NCI-H187 (cell line): ENCODE measurements at regions not wholly inside any gene's neighbourhood (a gene's known extent, or its start where the extent isn't known, plus 50 kb on each side); places are given as distances from the start of the nearest gene placed in this dataset.

Experiments used
- DNase-seq, 2 experiments: peaks; one replicate each; lab custom pipeline; 2025; lab: John Stamatoyannopoulos, UW

- DNase-seq = no peak
Measured at GRCh38 chr16:5905935-5906334, 808.3 kb upstream of the EEF2KMT start.

GRCh38 chr16:5903832-5904231 lies 806.2 kb upstream of the EEF2KMT start:
- no peak for DNase-seq

GRCh38 chr16:5903153-5903552 lies 805.6 kb upstream of the EEF2KMT start:
- no peak for DNase-seq

- DNase-seq = no peak
Measured at GRCh38 chr16:5900046-5900445, 802.5 kb upstream of the EEF2KMT start.

DNA sequence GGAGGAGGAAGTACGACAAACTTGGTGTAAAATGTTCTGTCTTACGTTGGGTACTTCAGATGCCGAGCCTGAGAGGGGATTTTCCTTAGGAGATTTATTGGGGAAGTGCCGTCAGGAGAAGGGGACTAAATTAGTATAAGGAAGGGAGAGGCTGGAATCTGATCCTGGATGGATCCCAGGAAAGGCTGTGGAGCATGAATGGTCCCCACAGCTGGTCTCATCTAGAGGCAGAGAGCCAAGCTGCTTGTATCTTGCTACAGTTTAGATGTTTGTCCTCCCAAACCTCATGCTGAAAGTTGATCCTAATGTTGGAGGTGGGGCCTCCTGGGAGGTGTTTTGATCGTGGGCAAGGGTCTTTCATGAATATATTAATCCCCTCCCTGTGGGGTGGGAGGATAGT lies 798.4 kb upstream of the EEF2KMT start:
- DNase-seq = no peak

DNA sequence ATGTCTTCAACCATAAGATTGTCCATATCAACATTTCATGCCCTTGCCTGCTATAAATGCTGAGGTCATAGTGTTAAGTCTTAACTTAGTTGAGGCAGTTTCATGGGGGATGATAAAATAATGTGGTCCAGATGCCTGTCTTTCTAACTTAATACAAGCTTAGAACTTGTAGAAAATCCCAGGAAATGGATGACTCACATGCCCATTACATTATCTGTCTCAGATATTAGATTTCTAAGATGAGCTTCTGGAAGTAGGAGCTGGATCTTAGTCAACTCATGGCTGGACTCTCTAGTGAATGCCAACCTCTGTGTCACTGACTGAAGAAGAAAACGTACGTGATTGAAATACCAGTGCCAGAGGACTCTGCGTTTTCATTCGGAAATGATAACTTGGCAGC lies 797.5 kb upstream of the EEF2KMT start:
- no peak for DNase-seq

DNA sequence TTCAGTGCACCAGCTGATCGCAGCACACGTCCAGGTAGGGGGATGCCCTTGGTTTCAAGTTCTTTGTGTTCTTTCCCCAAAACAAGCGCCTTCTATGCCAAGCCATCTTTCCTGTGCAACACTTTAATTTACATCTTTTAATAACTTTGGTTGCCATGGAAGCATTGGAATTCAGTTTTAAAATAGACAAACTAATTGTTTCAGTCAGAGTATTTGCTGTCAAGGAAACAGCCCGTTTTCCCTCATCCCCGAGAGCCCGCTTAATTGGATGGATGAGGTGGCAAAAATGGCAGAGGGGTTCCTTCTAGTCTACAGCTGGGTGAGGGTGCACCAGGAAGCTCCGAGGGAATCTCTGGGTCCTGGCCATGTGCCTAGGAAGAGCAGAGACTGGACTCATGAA lies 793.7 kb upstream of the EEF2KMT start:
- DNase-seq = no peak

GRCh38 chr16:5885521-5885920 lies 787.9 kb upstream of the EEF2KMT start:
- DNase-seq = no peak

DNA sequence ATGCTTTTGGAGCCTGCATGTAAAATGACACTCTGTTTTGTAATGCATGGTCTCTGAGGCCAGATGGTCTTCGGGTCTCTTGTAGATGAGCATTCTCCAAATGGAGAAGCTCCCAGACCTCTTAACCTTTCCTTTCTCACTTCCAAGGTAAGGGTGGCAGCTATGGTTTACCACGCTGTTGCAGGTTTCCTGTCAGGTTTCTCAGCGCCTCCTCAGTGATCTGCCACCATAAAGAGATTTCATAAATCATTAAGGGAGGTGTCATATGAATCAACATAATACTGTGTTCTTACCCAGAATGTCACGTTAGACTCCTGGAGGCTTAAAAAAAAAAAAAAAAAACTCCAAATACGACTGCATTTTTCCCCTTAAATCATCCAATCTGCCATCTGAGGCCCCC lies 787.4 kb upstream of the EEF2KMT start:
- no peak for DNase-seq

- DNase-seq = no peak
Measured at GRCh38 chr16:5884339-5884738, 786.7 kb upstream of the EEF2KMT start.

DNA sequence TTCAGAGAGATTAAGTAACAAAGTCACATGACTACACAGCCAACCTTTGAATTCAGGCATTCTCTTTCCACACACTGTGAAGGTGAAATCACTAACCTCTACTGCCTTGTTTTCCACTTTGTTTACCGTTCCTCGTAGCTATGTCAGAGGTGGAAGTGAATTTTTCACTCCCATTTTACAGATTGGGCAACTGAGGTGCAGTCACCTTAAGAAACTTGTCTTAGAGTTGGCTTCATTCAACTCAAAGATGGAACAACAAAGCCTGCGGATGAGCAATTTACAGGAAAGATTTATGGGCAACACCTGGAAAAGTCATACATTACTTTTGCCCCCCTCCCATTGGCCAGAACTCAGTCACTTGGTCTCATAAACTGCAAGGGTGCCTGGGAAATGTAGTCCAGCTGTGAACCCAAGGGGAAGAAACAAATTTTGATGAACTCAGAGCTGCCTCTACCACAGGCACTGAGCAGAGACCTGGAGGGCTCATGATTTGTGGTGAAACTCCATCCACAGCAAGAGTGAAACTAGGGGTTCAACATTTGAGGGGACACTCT lies 784.6 kb upstream of the EEF2KMT start:
- no peak for DNase-seq

- no peak for DNase-seq
Measured at GRCh38 chr16:5875416-5875815, 777.8 kb upstream of the EEF2KMT start.

DNA sequence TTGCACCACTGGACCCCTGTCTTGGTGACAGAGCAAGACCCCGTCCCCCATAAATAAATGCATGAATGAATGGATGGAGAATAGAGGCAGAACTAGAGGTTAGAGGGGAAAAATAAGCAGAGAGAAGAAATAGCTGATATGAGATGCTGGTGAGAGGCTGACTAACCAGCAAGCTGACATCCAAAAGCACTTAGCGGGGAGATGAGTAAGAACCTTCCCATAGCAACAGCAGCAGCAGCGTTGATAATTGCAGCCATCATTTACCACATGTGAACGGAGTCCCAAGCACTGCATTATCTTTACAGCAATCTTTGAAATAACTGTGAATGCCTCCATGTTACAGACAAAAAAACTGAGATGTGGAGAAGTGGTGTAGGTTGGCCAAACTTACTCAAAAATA lies 777.3 kb upstream of the EEF2KMT start:
- no peak for DNase-seq

- no peak for DNase-seq
Measured at GRCh38 chr16:5873221-5873620, 775.6 kb upstream of the EEF2KMT start.

DNA sequence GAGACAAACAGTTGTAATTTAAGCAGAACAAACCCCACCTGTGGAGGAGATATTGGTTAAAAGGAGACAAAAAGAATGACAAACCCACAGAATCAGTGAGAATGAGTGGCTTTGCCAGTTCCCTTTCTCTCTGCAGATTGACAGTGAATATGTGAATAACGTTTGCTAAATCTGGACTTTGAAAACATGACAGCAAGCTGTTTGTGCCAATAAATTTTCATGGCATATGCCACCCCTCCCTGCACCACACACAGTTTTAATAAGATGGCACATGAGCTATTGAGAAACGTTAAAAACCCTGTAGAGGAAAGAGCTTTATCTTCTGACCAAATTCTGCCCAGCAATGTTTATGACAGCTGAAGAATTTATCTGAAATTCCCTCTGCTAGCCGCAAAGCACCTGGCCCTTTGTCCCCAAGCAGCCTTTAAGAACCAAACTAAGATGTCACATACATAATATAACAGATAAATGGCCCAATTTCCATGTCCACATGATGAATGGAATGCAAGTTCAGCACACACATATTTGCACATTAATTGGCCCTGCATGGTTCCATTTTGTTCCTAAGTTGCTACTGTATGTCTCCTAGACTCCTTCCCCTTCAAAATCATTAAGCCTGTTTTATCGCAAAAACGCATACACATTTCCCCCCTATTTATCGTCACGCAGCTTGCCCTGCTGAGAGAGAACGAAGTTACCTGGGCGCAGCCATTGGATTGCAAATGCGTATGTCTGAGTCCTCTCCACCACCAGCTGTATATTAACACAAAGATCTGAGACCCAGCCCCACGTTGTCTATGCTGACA lies 773.5 kb upstream of the EEF2KMT start:
- DNase-seq = no peak

GRCh38 chr16:5867250-5867649 lies 769.7 kb upstream of the EEF2KMT start:
- no peak for DNase-seq

DNA sequence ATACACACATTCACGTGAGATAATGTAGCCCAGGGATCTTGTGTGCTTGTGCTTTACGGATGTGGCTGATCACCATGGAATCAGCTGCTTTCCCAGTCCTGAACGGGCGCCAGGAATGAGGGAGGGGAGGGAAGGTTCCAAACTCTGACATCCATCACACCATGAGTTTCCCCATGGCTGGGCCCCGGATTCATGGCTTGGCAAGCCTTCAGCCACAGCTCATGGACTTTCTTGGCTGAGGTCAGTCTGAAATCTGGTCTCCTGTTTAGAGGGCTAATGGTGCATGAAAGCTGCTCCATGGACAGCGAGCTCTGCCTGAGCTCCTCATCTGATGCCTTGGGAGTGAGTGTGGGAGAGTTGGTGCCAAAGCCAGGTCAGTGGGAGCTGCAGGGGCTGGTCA lies 767.6 kb upstream of the EEF2KMT start:
- DNase-seq = no peak

GRCh38 chr16:5863071-5863606 lies 765.5 kb upstream of the EEF2KMT start:
- no peak for DNase-seq

GRCh38 chr16:5862103-5862840 lies 764.7 kb upstream of the EEF2KMT start:
- no peak for DNase-seq

GRCh38 chr16:5861241-5861640 lies 763.6 kb upstream of the EEF2KMT start:
- no peak for DNase-seq

DNA sequence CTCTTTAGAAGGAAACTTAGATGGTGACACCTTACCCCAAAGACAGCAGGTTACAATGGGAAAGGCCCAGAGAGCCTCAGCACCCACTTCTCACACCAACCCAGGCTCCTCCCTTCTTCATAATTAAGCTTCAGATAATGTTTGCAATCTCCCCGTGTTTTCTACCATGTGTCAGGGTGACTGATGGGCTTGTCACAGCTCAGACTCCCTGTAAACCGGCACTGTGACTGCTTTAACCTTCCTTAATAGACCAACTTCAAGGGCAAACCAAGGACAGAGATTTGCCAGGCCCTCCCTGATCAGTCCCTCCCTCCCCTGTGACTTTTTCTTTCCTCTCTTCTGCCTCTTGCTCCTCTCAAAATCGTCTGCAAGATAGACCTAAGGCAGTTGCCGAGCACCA lies 760.6 kb upstream of the EEF2KMT start:
- no peak for DNase-seq

GRCh38 chr16:5854027-5854426 lies 756.4 kb upstream of the EEF2KMT start:
- DNase-seq = no peak

GRCh38 chr16:5852151-5852550 lies 754.6 kb upstream of the EEF2KMT start:
- no peak for DNase-seq
